Sigmoid colon (tissue), 6 donors: ENCODE measurements at regions not wholly inside any gene's neighbourhood (a gene's known extent, or its start where the extent isn't known, plus 50 kb on each side); places are given as distances from the start of the nearest gene placed in this dataset.

Experiments used
- DNase-seq: peaks from one replicate; pipeline ENCODE4 v3.0.0-alpha.2; 2019
- H3K27ac ChIP-seq, 4 donors: fragments of 200-600 bp; sonication (generic); one replicate each; pipeline ENCODE4 v1.5.1; 2016 to 2019; ENCODE audit warnings: mild to moderate bottlenecking in 1 of 4
- H3K27me3 ChIP-seq, 3 donors: fragments of 200-600 bp; sonication (generic); one replicate each; pipeline ENCODE4 v1.5.1; 2019; ENCODE audit warnings: mild to moderate bottlenecking in 1 of 3
- H3K36me3 ChIP-seq, 4 donors: fragments of 200-600 bp; sonication (generic); one replicate each; pipeline ENCODE4 v1.5.1; 2016 to 2019
- H3K4me1 ChIP-seq, 4 donors: fragments of 200-600 bp; sonication (generic); one replicate each; pipeline ENCODE4 v1.5.1; 2017 to 2019
- H3K4me3 ChIP-seq, 4 donors: fragments of 200-600 bp; sonication (generic); one replicate each; pipeline ENCODE4 v1.5.1; 2017 to 2019; ENCODE audit warnings: mild to moderate bottlenecking in 2 of 4, moderate library complexity in 1 of 4
- H3K9me3 ChIP-seq, 4 donors: fragments of 200-600 bp in 3 of 4; sonication (generic) in 3 of 4; one replicate each; pipeline versions ENCODE4 v1.5.1 to v1.6.1; 2013 to 2019
- EP300 ChIP-seq, 4 donors: sonication (generic); formaldehyde crosslinking; IDR thresholded peaks; one replicate each; pipeline ENCODE4 v1.6.1; 2017; ENCODE audit warnings: antibody characterized with exemption in 4 of 4
- POLR2A ChIP-seq, 2 donors: fragments of 450-650 bp; IDR thresholded peaks; one replicate each; pipeline ENCODE4 v1.6.1; 2016; ENCODE audit warnings: antibody characterized with exemption in 2 of 2, mild to moderate bottlenecking in 2 of 2, moderate library complexity in 2 of 2
- POLR2AphosphoS5 ChIP-seq, 4 donors: sonication (generic); formaldehyde crosslinking; IDR thresholded peaks; one replicate each; pipeline ENCODE4 v1.6.1; 2017; ENCODE audit warnings: antibody characterized with exemption in 4 of 4
- WGBS, 2 donors: extraction: QIAGEN DNeasy Blood & Tissue Kit; methylation state at CpG; one replicate each; pipeline ENCODE4 v1.1.7; 2013; 5-methylcytosine and 5-hydroxymethylcytosine counted together
- intact Hi-C: fragments of 100-400 bp; cut with DNase I; formaldehyde crosslinking; loops from one replicate; pipeline ENCODE4 v1.15.1; 2023
- TF ChIP-seq, protein P1 (sequence below), 4 experiments: fragments of 450-650 bp in 3 of 4; fragments of 200-600 bp in 1 of 4; IDR thresholded peaks; one replicate each; pipeline ENCODE4 v1.5.1; 2016 to 2019; ENCODE audit warnings: antibody characterized with exemption in 4 of 4, mild to moderate bottlenecking in 3 of 4, moderate library complexity in 2 of 4
- donor health status: healthy with polysubstance abuse.
- donor health status: healthy.

DNA sequence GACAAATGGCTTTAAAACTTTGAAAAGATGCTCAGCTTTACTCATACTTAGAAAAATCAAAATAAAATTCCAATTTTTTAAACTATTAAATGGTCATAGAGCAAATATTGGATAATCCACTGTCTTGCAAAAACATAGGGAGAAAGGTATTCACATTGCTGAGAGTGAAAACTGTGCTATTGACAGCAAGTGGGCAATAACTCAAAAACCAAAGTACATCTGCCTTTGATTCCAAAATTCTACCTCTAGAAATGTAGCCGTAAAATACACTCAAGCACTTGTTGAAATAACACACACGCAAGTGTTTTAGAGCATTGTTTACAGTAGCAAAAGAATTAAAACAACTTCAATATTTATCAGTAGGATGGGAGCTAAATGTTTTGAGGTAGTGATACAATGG, 210.6 kb upstream of the HS3ST3A1 start:
- TF ChIP-seq POLR2A (IDR thresholded peaks at IDR 0.05) (no peak), EP300 (IDR thresholded peaks at IDR 0.05) (no peak), POLR2AphosphoS5 (IDR thresholded peaks at IDR 0.05) (no peak)
- TF ChIP-seq, protein P1, sequence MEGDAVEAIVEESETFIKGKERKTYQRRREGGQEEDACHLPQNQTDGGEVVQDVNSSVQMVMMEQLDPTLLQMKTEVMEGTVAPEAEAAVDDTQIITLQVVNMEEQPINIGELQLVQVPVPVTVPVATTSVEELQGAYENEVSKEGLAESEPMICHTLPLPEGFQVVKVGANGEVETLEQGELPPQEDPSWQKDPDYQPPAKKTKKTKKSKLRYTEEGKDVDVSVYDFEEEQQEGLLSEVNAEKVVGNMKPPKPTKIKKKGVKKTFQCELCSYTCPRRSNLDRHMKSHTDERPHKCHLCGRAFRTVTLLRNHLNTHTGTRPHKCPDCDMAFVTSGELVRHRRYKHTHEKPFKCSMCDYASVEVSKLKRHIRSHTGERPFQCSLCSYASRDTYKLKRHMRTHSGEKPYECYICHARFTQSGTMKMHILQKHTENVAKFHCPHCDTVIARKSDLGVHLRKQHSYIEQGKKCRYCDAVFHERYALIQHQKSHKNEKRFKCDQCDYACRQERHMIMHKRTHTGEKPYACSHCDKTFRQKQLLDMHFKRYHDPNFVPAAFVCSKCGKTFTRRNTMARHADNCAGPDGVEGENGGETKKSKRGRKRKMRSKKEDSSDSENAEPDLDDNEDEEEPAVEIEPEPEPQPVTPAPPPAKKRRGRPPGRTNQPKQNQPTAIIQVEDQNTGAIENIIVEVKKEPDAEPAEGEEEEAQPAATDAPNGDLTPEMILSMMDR (IDR thresholded peaks at IDR 0.05): no peak
- no peak overlapping the region for H3K27ac ChIP-seq
- H3K27me3 ChIP-seq: no peaks in the 10 kb centered on the region
- no peak for DNase-seq
- WGBS, 2 donors: 77 to 81% methylated on average over 2 of the region's 2 CpGs
- intact Hi-C loops: no loop called here
- H3K4me3 ChIP-seq: no peak overlapping the region
- no peaks in the 10 kb centered on the region for H3K9me3 ChIP-seq
- no peaks in the 10 kb centered on the region for H3K4me1 ChIP-seq
- H3K36me3 ChIP-seq: no peaks in the 10 kb centered on the region

GRCh38 chr17:13813347-13814240, 211.9 kb upstream of the HS3ST3A1 start:
- no peaks in the 10 kb centered on the region for H3K27me3 ChIP-seq
- no peak for DNase-seq
- intact Hi-C loops: no loop called here
- 66 to 76% methylated on average over 17 of the region's 17 CpGs for WGBS, 2 donors
- no peaks in the 10 kb centered on the region for H3K36me3 ChIP-seq
- no peak overlapping the region for H3K27ac ChIP-seq
- no peak for TF ChIP-seq EP300 (IDR thresholded peaks at IDR 0.05)
- TF ChIP-seq POLR2A (IDR thresholded peaks at IDR 0.05): no peak
- TF ChIP-seq, protein P1 (IDR thresholded peaks at IDR 0.05): no peak
- no peak for TF ChIP-seq POLR2AphosphoS5 (IDR thresholded peaks at IDR 0.05)
- no peaks in the 10 kb centered on the region for H3K9me3 ChIP-seq
- no peaks in the 10 kb centered on the region for H3K4me1 ChIP-seq
- no peak overlapping the region for H3K4me3 ChIP-seq

DNA sequence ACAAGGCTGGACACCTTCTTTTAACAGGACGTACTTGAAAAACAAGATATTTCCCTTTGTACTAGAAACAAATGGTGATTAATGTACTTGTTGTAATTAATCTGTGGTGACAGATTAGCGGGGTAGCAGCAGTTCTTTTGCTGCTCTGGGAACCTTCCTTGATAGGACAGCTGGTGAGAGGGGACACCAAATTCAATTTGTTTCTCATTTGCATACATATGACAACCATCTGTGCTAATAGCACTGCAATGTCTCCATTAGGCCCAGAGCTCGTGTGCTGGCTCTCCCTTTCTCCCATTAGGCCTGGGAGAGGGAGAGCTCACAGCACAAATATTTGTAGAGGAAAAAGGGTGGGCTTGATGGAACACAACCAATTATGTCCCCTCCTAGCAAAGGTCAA, 221.0 kb upstream of the HS3ST3A1 start:
- WGBS, 2 donors: 70 to 76% methylated on average over 3 of the region's 3 CpGs
- intact Hi-C loops: no loop called here
- peaks cover 0 to 3% (median 0%) of the 10 kb centered on the region in 4 donors for H3K9me3 ChIP-seq
- H3K4me3 ChIP-seq: no peak overlapping the region
- TF ChIP-seq POLR2AphosphoS5 (IDR thresholded peaks at IDR 0.05) (no peak), EP300 (IDR thresholded peaks at IDR 0.05) (no peak), POLR2A (IDR thresholded peaks at IDR 0.05) (no peak)
- TF ChIP-seq, protein P1 (IDR thresholded peaks at IDR 0.05): no peak
- H3K36me3 ChIP-seq: no peaks in the 10 kb centered on the region
- DNase-seq: no peak
- no peak overlapping the region for H3K27ac ChIP-seq
- H3K27me3 ChIP-seq: no peaks in the 10 kb centered on the region
- H3K4me1 ChIP-seq: no peaks in the 10 kb centered on the region

- H3K4me1 ChIP-seq: no peaks in the 10 kb centered on the region
- H3K4me3 ChIP-seq: no peak overlapping the region
- intact Hi-C loops: no loop called here
- no peaks in the 10 kb centered on the region for H3K27me3 ChIP-seq
- WGBS, 2 donors: 64 to 86% methylated on average over 1 of the region's 1 CpG
- no peaks in the 10 kb centered on the region for H3K36me3 ChIP-seq
- peaks cover 0 to 3% (median 0%) of the 10 kb centered on the region in 4 donors for H3K9me3 ChIP-seq
- no peak for DNase-seq
- H3K27ac ChIP-seq: no peak overlapping the region
- TF ChIP-seq EP300 (IDR thresholded peaks at IDR 0.05): no peak
- TF ChIP-seq POLR2A (IDR thresholded peaks at IDR 0.05): no peak
- TF ChIP-seq, protein P1 (IDR thresholded peaks at IDR 0.05): no peak
These were observed 223.9 kb upstream of the HS3ST3A1 start for GRCh38 chr17:13825526-13826040.
